SU-DHL-6 (cell line): ENCODE measurements at regions not wholly inside any gene's neighbourhood (a gene's known extent, or its start where the extent isn't known, plus 50 kb on each side); places are given as distances from the start of the nearest gene placed in this dataset.

Experiments used
- H2AFZ ChIP-seq: fragments of 200-600 bp; sonication (generic); 2 replicates; pipeline ENCODE4 v1.6.1; 2014; ENCODE audit warnings: low read depth, mild to moderate bottlenecking, moderate library complexity, mixed read lengths, antibody characterized with exemption, low read length; ENCODE audit not compliant: severe bottlenecking
- H3F3A ChIP-seq: fragments of 200-600 bp; shearing (Covaris generic); 2 replicates; pipeline ENCODE4 v1.6.0; 2016; ENCODE audit warnings: antibody characterized with exemption, mild to moderate bottlenecking; ENCODE audit not compliant: insufficient read depth
- H3K27ac ChIP-seq: fragments of 200-600 bp; sonication (generic); 2 replicates; pipeline ENCODE4 v1.5.1; 2016; ENCODE audit warnings: low read depth, mild to moderate bottlenecking, low read length, moderate library complexity, mixed read lengths
- H3K27me3 ChIP-seq: fragments of 200-600 bp; sonication (generic), shearing (Covaris generic); 2 replicates; pipeline ENCODE4 v1.6.0; 2014; ENCODE audit warnings: mild to moderate bottlenecking, low read length
- H3K36me3 ChIP-seq: fragments of 200-600 bp; sonication (generic); 2 replicates; pipeline ENCODE4 v1.6.1; 2014; ENCODE audit warnings: mild to moderate bottlenecking, low read length, mixed read lengths
- H3K4me2 ChIP-seq: fragments of 300-600, 200-600 bp; shearing (Covaris generic), sonication (generic); 2 replicates; pipeline ENCODE4 v1.6.0; 2014; ENCODE audit warnings: low read length, low read depth, mild to moderate bottlenecking; ENCODE audit not compliant: poor library complexity, severe bottlenecking
- H3K4me3 ChIP-seq: fragments of 200-600 bp; sonication (generic); 2 replicates; pipeline ENCODE4 v1.5.1; 2014; ENCODE audit warnings: antibody characterized with exemption, low read length, mild to moderate bottlenecking, mixed read lengths; ENCODE audit not compliant: insufficient read depth, poor library complexity, severe bottlenecking
- H3K79me2 ChIP-seq: fragments of 200-600 bp; sonication (generic); 2 replicates; pipeline ENCODE4 v1.6.1; 2014; ENCODE audit warnings: mild to moderate bottlenecking, low read length, moderate library complexity; ENCODE audit not compliant: insufficient read depth
- H3K9ac ChIP-seq: fragments of 200-600 bp; sonication (generic); 2 replicates; pipeline ENCODE4 v1.7.0; 2014; ENCODE audit warnings: mild to moderate bottlenecking, low read length
- H3K9me2 ChIP-seq: fragments of 200-600 bp; sonication (generic); replicated peaks from 2 replicates; pipeline ENCODE4 v1.6.1; 2014; ENCODE audit warnings: low read length; ENCODE audit not compliant: insufficient read depth
- H3K9me3 ChIP-seq: fragments of 200-600 bp; sonication (generic); 2 replicates; pipeline ENCODE4 v1.6.1; 2014; ENCODE audit warnings: low read length, mixed read lengths; ENCODE audit not compliant: insufficient read depth
- H4K20me1 ChIP-seq: fragments of 200-600 bp; sonication (generic); 2 replicates; pipeline ENCODE4 v1.6.1; 2014; ENCODE audit warnings: low read depth, mild to moderate bottlenecking, antibody characterized with exemption, low read length, moderate library complexity, mixed read lengths
- CTCF ChIP-seq: fragments of 200-600 bp; sonication (generic); IDR thresholded peaks from one replicate; pipeline ENCODE4 v1.5.1; 2017; ENCODE audit warnings: antibody characterized with exemption, mild to moderate bottlenecking, low read length, moderate library complexity; ENCODE audit not compliant: insufficient read depth, poor library complexity, severe bottlenecking
- EZH2phosphoT487 ChIP-seq: fragments of 200-600 bp; sonication (generic), shearing (Covaris generic); conservative IDR thresholded peaks from 2 replicates; pipeline ENCODE4 v1.6.1; 2018; ENCODE audit warnings: mild to moderate bottlenecking, antibody characterized with exemption, low read length, moderate library complexity, mixed read lengths

- TF ChIP-seq EZH2phosphoT487, result no peak
- TF ChIP-seq CTCF, result no peak
- Histone ChIP-seq H3K79me2 (no peaks in the 10 kb centered on the region), H4K20me1 (no peaks in the 10 kb centered on the region), H3F3A (no peaks in the 10 kb centered on the region), H3K9ac (no peak overlapping the region), H3K4me3 (no peak overlapping the region), H2AFZ (no peak overlapping the region), H3K9me3 (no peaks in the 10 kb centered on the region), H3K27me3 (no peaks in the 10 kb centered on the region), H3K9me2 (no peaks in the 10 kb centered on the region), H3K4me2 (no peak overlapping the region), H3K27ac (no peak overlapping the region), H3K36me3 (no peaks in the 10 kb centered on the region)
These were observed 93.3 kb upstream of the CD53 start for GRCh38 chr1:110779636-110780035.

- no peak overlapping the region for H3K9ac ChIP-seq
- no peak overlapping the region for H2AFZ ChIP-seq
- no peak overlapping the region for H3K27ac ChIP-seq
- H3K27me3 ChIP-seq, result no peaks in the 10 kb centered on the region
- no peaks in the 10 kb centered on the region for H3K9me3 ChIP-seq
- H3K4me2 ChIP-seq, result no peak overlapping the region
- no peaks in the 10 kb centered on the region for H3F3A ChIP-seq
- H3K36me3 ChIP-seq, result no peaks in the 10 kb centered on the region
- TF ChIP-seq EZH2phosphoT487, result no peak
- TF ChIP-seq CTCF, result no peak
- H4K20me1 ChIP-seq, result no peaks in the 10 kb centered on the region
- H3K79me2 ChIP-seq, result no peaks in the 10 kb centered on the region
- H3K4me3 ChIP-seq, result no peak overlapping the region
- H3K9me2 ChIP-seq, result no peaks in the 10 kb centered on the region
These were observed 94.1 kb upstream of the CD53 start for GRCh38 chr1:110778821-110779220.

GRCh38 chr1:110777228-110777627, 95.7 kb upstream of the CD53 start:
- no peaks in the 10 kb centered on the region for H4K20me1 ChIP-seq
- no peaks in the 10 kb centered on the region for H3K36me3 ChIP-seq
- H3K9me3 ChIP-seq, result no peaks in the 10 kb centered on the region
- H3K27me3 ChIP-seq, result no peaks in the 10 kb centered on the region
- H3F3A ChIP-seq, result no peaks in the 10 kb centered on the region
- no peak overlapping the region for H3K9ac ChIP-seq
- no peak overlapping the region for H3K4me3 ChIP-seq
- no peak overlapping the region for H2AFZ ChIP-seq
- no peaks in the 10 kb centered on the region for H3K9me2 ChIP-seq
- no peaks in the 10 kb centered on the region for H3K79me2 ChIP-seq
- no peak for TF ChIP-seq CTCF
- no peak for TF ChIP-seq EZH2phosphoT487
- H3K27ac ChIP-seq, result no peak overlapping the region
- H3K4me2 ChIP-seq, result no peak overlapping the region

GRCh38 chr1:110774398-110774797, 98.5 kb upstream of the CD53 start:
- no peaks in the 10 kb centered on the region for H3K9me3 ChIP-seq
- no peak overlapping the region for H3K4me2 ChIP-seq
- TF ChIP-seq CTCF (no peak), EZH2phosphoT487 (no peak)
- no peaks in the 10 kb centered on the region for H3K36me3 ChIP-seq
- H3K27ac ChIP-seq, result no peak overlapping the region
- no peaks in the 10 kb centered on the region for H4K20me1 ChIP-seq
- H2AFZ ChIP-seq, result no peak overlapping the region
- no peaks in the 10 kb centered on the region for H3K9me2 ChIP-seq
- H3K79me2 ChIP-seq, result no peaks in the 10 kb centered on the region
- H3K27me3 ChIP-seq, result no peaks in the 10 kb centered on the region
- no peak overlapping the region for H3K4me3 ChIP-seq
- H3K9ac ChIP-seq, result no peak overlapping the region
- no peaks in the 10 kb centered on the region for H3F3A ChIP-seq
